C4-2B (cell line): ENCODE measurements at regions not wholly inside any gene's neighbourhood (a gene's known extent, or its start where the extent isn't known, plus 50 kb on each side); places are given as distances from the start of the nearest gene placed in this dataset.
"Not testable (repeated sequence)": the region's sequence is repeated elsewhere in the genome, so short reads cannot be mapped to it uniquely, and the experiment has no call there.

Source experiments
- H3K27ac ChIP-seq: fragments of 450-650 bp; 2 replicates; pipeline ENCODE4 v1.5.1; 2017
- ZFX ChIP-seq: fragments of 450-650 bp; IDR thresholded peaks from 2 replicates; pipeline ENCODE4 v1.6.1; 2017
- TF ChIP-seq, protein P1 (sequence below): fragments of 450-650 bp; conservative IDR thresholded peaks from 2 replicates; pipeline ENCODE4 v1.5.1; 2017; ENCODE audit warnings: mild to moderate bottlenecking

DNA sequence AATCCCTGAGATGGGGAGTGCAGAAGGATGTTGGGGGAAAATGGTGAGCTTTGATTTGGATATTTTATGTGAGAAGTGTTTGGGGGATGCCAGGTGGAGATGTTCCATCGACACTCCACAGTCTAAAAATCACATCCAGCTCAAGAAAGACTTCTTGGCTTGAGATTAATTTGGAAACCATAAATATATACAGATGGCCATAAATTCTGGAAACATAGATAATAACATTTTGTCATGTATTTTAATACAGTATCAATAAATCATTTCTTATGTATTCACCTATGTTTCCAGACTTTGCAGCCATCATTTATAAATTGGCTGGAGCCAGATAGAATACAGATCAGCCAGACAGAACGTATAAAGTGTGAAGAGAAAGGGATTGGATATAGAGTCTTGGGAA lies 245.5 kb upstream of the DDHD1 start:
- TF ChIP-seq, protein P1, sequence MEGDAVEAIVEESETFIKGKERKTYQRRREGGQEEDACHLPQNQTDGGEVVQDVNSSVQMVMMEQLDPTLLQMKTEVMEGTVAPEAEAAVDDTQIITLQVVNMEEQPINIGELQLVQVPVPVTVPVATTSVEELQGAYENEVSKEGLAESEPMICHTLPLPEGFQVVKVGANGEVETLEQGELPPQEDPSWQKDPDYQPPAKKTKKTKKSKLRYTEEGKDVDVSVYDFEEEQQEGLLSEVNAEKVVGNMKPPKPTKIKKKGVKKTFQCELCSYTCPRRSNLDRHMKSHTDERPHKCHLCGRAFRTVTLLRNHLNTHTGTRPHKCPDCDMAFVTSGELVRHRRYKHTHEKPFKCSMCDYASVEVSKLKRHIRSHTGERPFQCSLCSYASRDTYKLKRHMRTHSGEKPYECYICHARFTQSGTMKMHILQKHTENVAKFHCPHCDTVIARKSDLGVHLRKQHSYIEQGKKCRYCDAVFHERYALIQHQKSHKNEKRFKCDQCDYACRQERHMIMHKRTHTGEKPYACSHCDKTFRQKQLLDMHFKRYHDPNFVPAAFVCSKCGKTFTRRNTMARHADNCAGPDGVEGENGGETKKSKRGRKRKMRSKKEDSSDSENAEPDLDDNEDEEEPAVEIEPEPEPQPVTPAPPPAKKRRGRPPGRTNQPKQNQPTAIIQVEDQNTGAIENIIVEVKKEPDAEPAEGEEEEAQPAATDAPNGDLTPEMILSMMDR: no peak
- no peak for TF ChIP-seq ZFX
- H3K27ac ChIP-seq: no peak overlapping the region

DNA sequence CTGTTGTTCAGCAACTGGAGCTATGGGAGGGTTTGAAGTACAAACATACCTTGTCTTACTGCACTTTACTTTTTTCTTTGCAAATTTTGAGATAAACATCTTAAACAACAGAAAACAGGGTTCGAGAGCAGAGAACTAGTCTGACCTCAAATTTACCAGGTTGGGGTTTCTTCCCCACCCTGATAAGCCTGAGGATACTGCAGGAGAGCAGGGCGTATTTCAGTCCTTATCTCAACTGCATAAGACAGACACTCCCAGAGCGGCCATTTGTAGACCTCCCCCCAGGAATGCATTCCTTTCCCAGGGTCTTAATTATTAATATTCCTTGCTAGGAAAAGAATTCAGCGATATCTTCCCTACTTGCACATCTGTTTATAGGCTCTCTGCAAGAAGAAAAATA lies 242.1 kb upstream of the DDHD1 start:
- not testable (repeated sequence) for H3K27ac ChIP-seq

DNA sequence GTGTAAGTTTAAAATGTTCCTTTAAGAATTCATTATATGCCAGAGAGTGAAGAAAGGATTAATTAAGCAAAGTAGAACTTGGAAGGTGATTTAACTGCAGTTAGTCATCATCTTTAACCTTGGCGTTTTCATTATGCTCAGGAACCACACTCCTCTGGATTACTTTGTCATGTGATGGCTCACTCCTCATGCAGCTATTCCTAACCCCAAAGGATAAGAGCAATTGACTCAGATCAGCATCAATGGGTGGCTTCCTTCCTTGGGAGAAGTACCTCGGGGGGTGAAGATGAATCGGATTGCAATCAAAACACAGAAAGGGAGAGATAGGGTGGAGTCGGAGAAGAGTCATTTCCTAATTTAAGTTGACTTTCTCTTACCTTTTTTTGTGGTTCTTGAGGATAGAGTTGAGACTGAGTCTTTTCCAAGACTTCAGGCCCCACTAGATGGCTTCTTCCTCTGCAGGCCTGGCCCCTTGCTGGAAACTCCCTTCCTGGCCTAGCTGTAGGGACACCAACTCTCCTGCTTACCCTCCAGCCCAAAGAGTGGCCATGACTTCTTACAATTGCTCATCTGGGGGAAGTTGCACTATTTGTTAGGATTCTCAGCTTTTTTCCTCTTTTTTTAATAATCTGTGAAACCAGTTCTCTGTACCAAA lies 238.6 kb upstream of the DDHD1 start:
- H3K27ac ChIP-seq: no peak overlapping the region
- TF ChIP-seq ZFX: no peak
- TF ChIP-seq, protein P1: no peak

DNA sequence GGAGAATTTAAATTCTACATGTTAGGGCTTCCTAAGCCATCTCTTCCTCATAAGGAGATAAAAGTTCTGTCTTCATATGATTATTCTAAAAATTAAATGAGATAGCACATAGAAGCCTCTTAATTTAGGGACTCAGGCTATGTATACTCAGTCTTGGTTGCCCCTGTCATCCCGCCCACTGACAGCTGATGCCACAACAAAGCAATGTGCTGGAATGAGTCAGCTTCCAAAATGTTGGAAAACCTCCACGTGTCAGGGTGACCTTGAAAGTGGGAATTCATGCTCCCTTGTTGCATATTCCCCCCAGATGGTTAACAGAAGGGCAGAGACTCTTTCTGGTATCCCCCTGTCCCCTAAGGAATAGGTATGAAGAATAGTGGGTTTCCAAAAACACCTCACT lies 238.0 kb upstream of the DDHD1 start:
- no peak overlapping the region for H3K27ac ChIP-seq

DNA sequence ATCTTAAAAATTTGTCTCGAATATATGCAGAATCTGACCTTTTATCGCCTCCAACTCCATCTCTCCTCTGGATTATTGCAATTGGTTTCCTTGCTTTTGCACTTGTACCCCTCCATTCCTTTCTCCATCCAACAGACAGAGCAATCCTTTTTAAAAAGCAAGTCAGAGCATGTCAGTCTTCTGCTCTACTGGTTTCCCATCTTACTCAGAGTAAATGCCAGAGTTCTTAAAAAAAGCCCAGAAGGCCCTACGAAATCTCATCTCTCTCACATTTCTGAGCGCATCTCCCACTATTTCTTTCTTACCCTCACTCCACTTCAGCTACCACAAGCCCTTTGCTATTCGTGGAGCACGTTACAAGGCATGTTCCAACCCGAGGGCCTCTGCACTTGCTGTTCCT lies 236.9 kb upstream of the DDHD1 start:
- no peak for TF ChIP-seq ZFX
- TF ChIP-seq, protein P1: no peak
- no peak overlapping the region for H3K27ac ChIP-seq

More for the DNA sequence above, 238.0 kb upstream of the DDHD1 start:
- TF ChIP-seq ZFX: no peak
- TF ChIP-seq, protein P1: no peak

DNA sequence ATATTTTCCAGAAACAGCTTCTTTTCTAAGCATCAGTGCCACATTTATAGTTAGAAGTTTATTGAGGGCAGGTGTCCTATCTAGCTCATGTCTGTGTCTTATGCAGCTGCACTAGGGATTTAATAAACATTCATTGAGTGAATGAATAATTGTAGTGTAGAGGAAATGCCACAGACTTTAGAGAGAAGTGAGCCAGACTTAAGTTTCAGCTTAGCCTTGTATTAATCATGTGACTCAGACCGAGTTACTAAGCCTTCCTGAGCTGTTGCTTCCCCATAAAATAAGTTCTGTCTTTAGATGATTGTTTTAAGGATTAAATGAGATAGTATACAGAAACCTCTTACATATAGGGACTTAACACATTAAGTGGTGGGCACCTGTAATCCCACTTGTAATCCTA lies 236.1 kb upstream of the DDHD1 start:
- TF ChIP-seq, protein P1: no peak
- no peak for TF ChIP-seq ZFX

DNA sequence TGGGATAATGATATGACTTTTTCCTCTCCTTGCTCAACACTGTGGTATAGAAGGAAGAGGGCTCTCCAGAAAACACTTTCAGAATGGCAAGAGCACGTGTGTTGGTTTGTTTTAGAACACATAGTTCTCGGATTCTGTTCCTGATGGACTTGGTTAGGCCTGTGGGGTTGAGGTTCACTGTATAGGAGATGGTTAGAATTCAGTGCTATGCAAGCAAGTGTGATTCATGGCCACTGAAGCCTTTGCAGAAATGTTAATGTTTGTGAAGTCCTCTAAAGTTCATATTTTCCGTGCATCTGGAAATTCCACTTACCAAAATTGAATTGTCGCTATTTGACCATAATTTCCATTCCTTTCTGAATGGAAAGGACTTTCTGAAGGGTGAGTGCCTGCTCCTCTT lies 233.2 kb upstream of the DDHD1 start:
- TF ChIP-seq, protein P1: no peak
- TF ChIP-seq ZFX: no peak
- no peak overlapping the region for H3K27ac ChIP-seq

More for the DNA sequence above, 236.1 kb upstream of the DDHD1 start:
- H3K27ac ChIP-seq: no peak overlapping the region

DNA sequence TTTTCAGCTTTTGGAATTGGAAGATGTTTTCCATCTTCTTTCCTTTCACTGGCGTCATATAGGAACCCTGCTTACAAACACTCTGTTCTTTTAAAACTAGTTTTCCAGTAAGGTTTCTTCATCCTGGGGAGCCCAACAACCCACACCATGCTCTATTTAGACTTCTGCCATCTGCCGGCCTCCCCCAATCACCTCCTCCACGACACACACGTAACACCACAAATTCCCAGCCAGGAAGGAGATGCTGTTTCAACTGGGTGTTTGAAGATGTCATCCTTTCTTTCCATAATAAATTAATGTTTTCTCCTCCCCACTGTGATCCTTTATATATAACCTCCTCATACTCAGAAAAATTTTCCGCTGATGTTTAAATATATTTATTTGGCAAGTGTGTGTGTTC lies 231.4 kb upstream of the DDHD1 start:
- H3K27ac ChIP-seq: no peak overlapping the region
- no peak for TF ChIP-seq ZFX
- TF ChIP-seq, protein P1: no peak
